Parathyroid adenoma (tissue), 2 donors: ENCODE measurements at regions not wholly inside any gene's neighbourhood (a gene's known extent, or its start where the extent isn't known, plus 50 kb on each side); places are given as distances from the start of the nearest gene placed in this dataset.

ENCODE experiments used
- H2AFZ ChIP-seq: fragments of 300-600 bp; sonication (generic); one replicate; pipeline ENCODE4 v1.7.0; 2017; ENCODE audit warnings: antibody characterized with exemption, mild to moderate bottlenecking
- H3K27ac ChIP-seq: fragments of 300-600 bp; sonication (generic); one replicate; pipeline ENCODE4 v1.7.0; 2017
- H3K27me3 ChIP-seq: fragments of 300-600 bp; sonication (generic); one replicate; pipeline ENCODE4 v1.7.0; 2017; ENCODE audit warnings: low read length; ENCODE audit not compliant: control insufficient read depth, insufficient read depth
- H3K36me3 ChIP-seq: fragments of 300-600 bp; sonication (generic); one replicate; pipeline ENCODE4 v1.7.0; 2017; ENCODE audit warnings: low read length; ENCODE audit not compliant: control insufficient read depth, insufficient read depth
- H3K4me1 ChIP-seq: fragments of 300-600 bp; sonication (generic); one replicate; pipeline ENCODE4 v1.7.0; 2017; ENCODE audit warnings: control low read depth
- H3K4me2 ChIP-seq: fragments of 300-600 bp; sonication (generic); one replicate; pipeline ENCODE4 v1.7.0; 2017; ENCODE audit warnings: low read length
- H3K4me3 ChIP-seq: fragments of 300-600 bp; sonication (generic); one replicate; pipeline ENCODE4 v1.7.0; 2017; ENCODE audit warnings: low read depth, low read length
- H3K79me2 ChIP-seq: fragments of 300-600 bp; sonication (generic); one replicate; pipeline ENCODE4 v1.7.0; 2017; ENCODE audit warnings: control low read depth
- H3K9ac ChIP-seq: fragments of 300-600 bp; sonication (generic); one replicate; pipeline ENCODE4 v1.7.0; 2017; ENCODE audit warnings: mild to moderate bottlenecking
- H3K9me3 ChIP-seq: fragments of 300-600 bp; sonication (generic); one replicate; pipeline ENCODE4 v1.7.0; 2017; ENCODE audit warnings: low read length; ENCODE audit not compliant: control insufficient read depth
- CTCF ChIP-seq: fragments of 300-600 bp; sonication (generic); IDR thresholded peaks from one replicate; pipeline ENCODE4 v1.7.0; 2017; ENCODE audit warnings: antibody characterized with exemption, mild to moderate bottlenecking
- donor health status: primary hyperparathyroidism.

GRCh38 chr3:27877061-27878013 lies 155.2 kb upstream of the EOMES start:
- no peak overlapping the region for H3K9ac ChIP-seq
- no peak overlapping the region for H3K4me2 ChIP-seq
- no peak for TF ChIP-seq CTCF
- no peaks in the 10 kb centered on the region for H3K4me1 ChIP-seq
- no peak overlapping the region for H3K27ac ChIP-seq
- no peak overlapping the region for H3K4me3 ChIP-seq
- H2AFZ ChIP-seq, result no peak overlapping the region
- no peaks in the 10 kb centered on the region for H3K79me2 ChIP-seq
- no peaks in the 10 kb centered on the region for H3K36me3 ChIP-seq
- no peaks in the 10 kb centered on the region for H3K27me3 ChIP-seq
- H3K9me3 ChIP-seq, result no peaks in the 10 kb centered on the region

- no peak overlapping the region for H3K9ac ChIP-seq
- H3K4me3 ChIP-seq, result no peak overlapping the region
- TF ChIP-seq CTCF, result no peak
These were observed 155.9 kb upstream of the EOMES start for GRCh38 chr3:27878014-27878383.

GRCh38 chr3:27880969-27881892 lies 159.1 kb upstream of the EOMES start:
- H2AFZ ChIP-seq, result no peak overlapping the region
- H3K79me2 ChIP-seq, result no peaks in the 10 kb centered on the region
- H3K4me1 ChIP-seq, result no peaks in the 10 kb centered on the region
- H3K27me3 ChIP-seq, result no peaks in the 10 kb centered on the region
- TF ChIP-seq CTCF, result no peak
- peak overlapping the region; percentile 56 for H3K4me2 ChIP-seq
- no peak overlapping the region for H3K9ac ChIP-seq
- no peak overlapping the region for H3K27ac ChIP-seq
- no peaks in the 10 kb centered on the region for H3K36me3 ChIP-seq
- no peak overlapping the region for H3K4me3 ChIP-seq
- no peaks in the 10 kb centered on the region for H3K9me3 ChIP-seq

More at GRCh38 chr3:27878014-27878383, 155.9 kb upstream of the EOMES start:
- H2AFZ ChIP-seq, result no peak overlapping the region
- no peaks in the 10 kb centered on the region for H3K9me3 ChIP-seq
- H3K36me3 ChIP-seq, result no peaks in the 10 kb centered on the region
- no peak overlapping the region for H3K27ac ChIP-seq
- no peaks in the 10 kb centered on the region for H3K27me3 ChIP-seq
- no peak overlapping the region for H3K4me2 ChIP-seq
- H3K4me1 ChIP-seq, result no peaks in the 10 kb centered on the region
- no peaks in the 10 kb centered on the region for H3K79me2 ChIP-seq

- Histone ChIP-seq H3K27ac (no peak overlapping the region), H2AFZ (no peak overlapping the region), H3K79me2 (no peaks in the 10 kb centered on the region), H3K9me3 (no peaks in the 10 kb centered on the region), H3K4me3 (no peak overlapping the region), H3K36me3 (no peaks in the 10 kb centered on the region), H3K4me2 (no peak overlapping the region), H3K27me3 (no peaks in the 10 kb centered on the region), H3K9ac (no peak overlapping the region), H3K4me1 (no peaks in the 10 kb centered on the region)
- TF ChIP-seq CTCF, result no peak
These were observed 161.1 kb upstream of the EOMES start for GRCh38 chr3:27883266-27883665.
